Activated T-cell treated with anti-CD3 and anti-CD28 coated beads, Interleukin-2, amount 50 U/mL, for 72 hours (primary cell): ENCODE measurements at regions not wholly inside any gene's neighbourhood (a gene's known extent, or its start where the extent isn't known, plus 50 kb on each side); places are given as distances from the start of the nearest gene placed in this dataset.
"Not testable (repeated sequence)": the region's sequence is repeated elsewhere in the genome, so short reads cannot be mapped to it uniquely, and the experiment has no call there.

Experiments used
- ATAC-seq, 2 donors: fragments of 150-1000 bp; cut with Tn5 transposase; replicated peaks in 1 of 2; 2 replicates each; pipeline ENCODE4 v1.10.0; 2021; ENCODE audit warnings: moderate library complexity in 2 of 2, mild to moderate bottlenecking in 1 of 2
- DNase-seq, 2 donors: peaks; one replicate each; pipeline ENCODE4 v3.0.0; 2021 to 2022; ENCODE audit warnings: mixed read lengths in 1 of 2
- H3K27ac Mint-ChIP-seq: one replicate; pipeline ENCODE4 v1.8.0; 2022; ENCODE audit warnings: mild to moderate bottlenecking, moderate library complexity, mixed read lengths
- H3K27me3 Mint-ChIP-seq: one replicate; pipeline ENCODE4 v1.8.0; 2022; ENCODE audit warnings: low read depth, mixed read lengths
- H3K36me3 Mint-ChIP-seq, 2 donors: one replicate each; pipeline ENCODE4 v1.8.0; 2022; ENCODE audit warnings: mixed read lengths in 2 of 2, mild to moderate bottlenecking in 1 of 2; ENCODE audit not compliant: insufficient read depth in 2 of 2
- H3K4me1 Mint-ChIP-seq: one replicate; pipeline ENCODE4 v1.8.0; 2022; ENCODE audit warnings: low read depth, mixed read lengths
- H3K4me3 Mint-ChIP-seq, 2 donors: one replicate each; pipeline ENCODE4 v1.8.0; 2022; ENCODE audit warnings: mild to moderate bottlenecking in 2 of 2, mixed read lengths in 2 of 2, moderate library complexity in 2 of 2
- H3K9me3 Mint-ChIP-seq, 2 donors: one replicate each; pipeline ENCODE4 v1.8.0; 2022; ENCODE audit warnings: mixed read lengths in 2 of 2

DNA sequence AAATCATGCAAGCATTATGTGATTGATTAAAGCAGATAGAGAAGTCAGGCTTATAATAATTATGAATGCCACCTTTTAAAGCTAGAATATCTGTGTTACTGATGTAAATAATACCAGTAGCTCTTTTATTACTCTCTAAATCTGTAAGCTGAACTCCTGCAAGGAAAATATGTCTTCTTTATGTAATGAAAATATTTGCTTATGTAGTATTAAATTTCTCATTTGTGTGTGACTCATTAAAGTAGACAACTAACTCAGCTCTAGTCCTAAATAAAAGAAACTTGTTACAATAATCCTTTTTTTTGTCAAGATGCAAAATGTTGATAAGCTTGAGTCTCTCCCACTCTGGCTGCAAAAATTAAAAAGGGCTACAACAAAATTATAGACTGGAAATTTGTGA, 137.7 kb upstream of the FAT1 start:
- Mint-ChIP-seq H3K27ac (no peak overlapping the region), H3K9me3 (peaks cover 5 to 9% of the 10 kb centered on the region in 2 donors), H3K27me3 (no peaks in the 10 kb centered on the region), H3K4me3 (no peak overlapping the region), H3K36me3 (peaks cover 0 to 1% of the 10 kb centered on the region in 2 donors), H3K4me1 (no peaks in the 10 kb centered on the region)
- ATAC-seq, result no peak
- DNase-seq, result no peak

DNA sequence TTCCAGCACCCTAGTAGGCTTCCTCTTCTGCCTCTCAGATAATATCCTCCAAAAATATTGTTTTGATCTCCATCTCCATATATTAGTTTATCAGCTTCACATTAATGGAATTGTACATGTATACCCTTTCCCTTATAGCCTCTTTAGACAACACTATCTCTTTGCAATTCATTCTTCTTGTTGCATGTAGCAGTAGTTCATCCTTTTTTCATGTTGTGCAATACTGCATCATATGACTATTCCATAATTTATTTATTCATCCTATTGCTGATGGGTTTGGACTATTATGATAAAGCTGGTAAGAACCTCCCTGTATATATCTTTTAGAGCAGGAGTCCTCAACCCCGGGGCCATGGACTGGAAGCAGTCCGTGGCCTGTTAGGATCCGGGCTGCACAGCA, 148.2 kb upstream of the FAT1 start:
- Mint-ChIP-seq H3K27ac (no peak overlapping the region), H3K4me3 (no peak overlapping the region), H3K27me3 (no peaks in the 10 kb centered on the region), H3K4me1 (no peaks in the 10 kb centered on the region), H3K9me3 (peaks cover 0 to 5% of the 10 kb centered on the region in 2 donors), H3K36me3 (no peaks in the 10 kb centered on the region)
- ATAC-seq (no peak), DNase-seq (no peak)

DNA sequence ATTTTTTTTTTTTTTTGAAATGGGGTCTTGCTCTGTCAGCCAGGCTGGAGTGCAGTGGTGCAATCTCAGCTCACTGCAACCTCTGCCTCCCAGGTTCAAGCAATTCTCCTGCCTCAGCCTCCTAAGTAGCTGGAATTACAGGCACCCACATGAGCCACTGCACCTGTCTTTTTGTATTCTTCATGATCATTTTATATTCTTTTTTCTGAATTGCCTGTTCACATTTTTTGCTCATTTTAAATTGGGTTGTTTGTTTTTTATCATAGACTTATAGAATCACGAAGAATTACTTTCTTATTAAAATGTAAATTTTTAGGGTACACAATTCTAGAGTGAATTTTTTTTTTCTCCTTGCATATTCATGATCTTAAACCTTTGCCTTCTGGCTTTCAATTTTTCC, 149.4 kb upstream of the FAT1 start:
- not testable (repeated sequence) for H3K27ac Mint-ChIP-seq, DNase-seq, H3K4me3 Mint-ChIP-seq, H3K9me3 Mint-ChIP-seq, ATAC-seq, H3K36me3 Mint-ChIP-seq, H3K4me1 Mint-ChIP-seq, H3K27me3 Mint-ChIP-seq

DNA sequence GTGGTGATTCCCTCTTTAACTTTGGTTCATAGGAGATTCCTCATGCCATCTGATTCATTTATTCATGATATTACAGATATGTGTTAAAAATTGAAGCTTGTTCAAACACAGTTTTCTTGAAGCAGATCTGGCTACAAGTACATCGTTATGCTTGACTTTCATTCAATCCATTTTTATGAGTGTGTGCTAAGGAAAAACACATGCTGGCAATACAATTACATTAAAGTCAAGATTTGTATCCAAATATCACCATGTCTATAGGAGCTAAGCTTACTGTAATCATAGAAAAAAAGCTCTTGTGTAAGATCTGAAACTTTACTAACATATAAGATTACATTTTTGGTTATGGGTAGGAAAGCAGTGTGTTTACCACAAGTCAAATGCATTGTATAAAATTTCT, 151.8 kb upstream of the FAT1 start:
- H3K9me3 Mint-ChIP-seq, result peaks cover 3 to 8% of the 10 kb centered on the region in 2 donors
- no peak overlapping the region for H3K27ac Mint-ChIP-seq
- no peaks in the 10 kb centered on the region for H3K36me3 Mint-ChIP-seq
- H3K27me3 Mint-ChIP-seq, result no peaks in the 10 kb centered on the region
- no peak for ATAC-seq
- no peak overlapping the region for H3K4me3 Mint-ChIP-seq
- no peak for DNase-seq
- H3K4me1 Mint-ChIP-seq, result no peaks in the 10 kb centered on the region

DNA sequence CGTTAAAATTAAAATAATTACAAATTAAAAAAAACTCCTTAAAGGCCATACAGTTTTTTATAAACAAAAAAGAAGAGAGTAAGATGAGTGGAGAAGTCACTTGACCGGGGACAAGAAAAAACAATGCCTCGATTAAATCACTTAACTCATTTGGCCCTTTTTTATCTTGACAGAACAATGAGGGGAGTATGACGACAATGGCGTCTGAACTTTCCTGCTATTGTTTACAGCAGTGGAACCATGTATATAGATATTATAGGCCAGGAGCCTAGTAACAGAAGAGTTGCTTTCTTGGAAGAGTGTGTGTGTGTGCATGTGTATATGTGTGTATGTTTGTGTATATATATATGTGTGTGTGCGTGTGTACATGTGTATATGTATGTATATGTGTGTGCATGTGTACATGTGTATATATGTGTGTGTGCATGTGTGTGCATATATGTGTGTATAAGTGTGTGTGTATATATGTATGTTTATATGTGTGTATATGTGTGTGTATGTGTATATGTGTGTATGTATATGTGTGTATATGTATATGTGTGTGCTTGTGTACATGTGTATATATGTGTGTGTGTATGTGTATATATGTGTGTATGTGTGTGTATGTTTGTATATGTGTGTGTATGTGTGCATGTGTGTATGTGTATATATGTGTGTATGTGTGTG, 153.4 kb upstream of the FAT1 start:
- H3K4me3 Mint-ChIP-seq, result no peak overlapping the region
- DNase-seq (no peak), ATAC-seq (no peak)
- H3K4me1 Mint-ChIP-seq, result no peaks in the 10 kb centered on the region
- H3K36me3 Mint-ChIP-seq, result no peaks in the 10 kb centered on the region
- H3K9me3 Mint-ChIP-seq, result peaks cover 3 to 10% of the 10 kb centered on the region in 2 donors
- no peak overlapping the region for H3K27ac Mint-ChIP-seq
- no peaks in the 10 kb centered on the region for H3K27me3 Mint-ChIP-seq

DNA sequence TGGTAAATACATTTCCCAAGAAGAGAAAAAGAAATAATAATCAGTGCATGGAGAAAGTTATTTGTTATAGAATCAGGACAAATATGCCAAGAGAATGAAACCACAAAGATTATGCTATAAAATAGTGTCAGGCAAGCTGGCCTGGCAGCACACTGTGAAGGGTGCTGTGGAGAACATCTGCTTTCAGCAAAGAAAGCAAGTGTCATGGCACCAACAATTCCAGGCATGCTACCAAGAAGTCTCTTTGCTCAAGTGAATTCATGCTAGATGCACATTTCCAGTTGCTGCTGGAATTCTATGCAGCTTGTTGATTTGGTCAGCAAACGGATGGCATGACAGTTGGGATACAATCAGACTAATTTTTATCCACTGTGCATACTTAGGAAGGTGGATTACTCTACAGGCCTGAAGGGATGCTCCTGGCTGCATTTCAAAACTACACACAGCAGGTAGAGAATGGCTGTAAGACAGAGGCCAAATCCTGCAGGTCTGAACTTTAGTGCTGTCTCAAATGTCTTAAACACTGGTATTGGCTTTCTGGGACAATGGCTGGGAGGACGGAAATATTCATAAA, 154.6 kb upstream of the FAT1 start:
- H3K36me3 Mint-ChIP-seq, result no peaks in the 10 kb centered on the region
- peaks cover 3 to 10% of the 10 kb centered on the region in 2 donors for H3K9me3 Mint-ChIP-seq
- DNase-seq (no peak), ATAC-seq (no peak)
- H3K27me3 Mint-ChIP-seq, result no peaks in the 10 kb centered on the region
- no peaks in the 10 kb centered on the region for H3K4me1 Mint-ChIP-seq
- H3K27ac Mint-ChIP-seq, result no peak overlapping the region
- no peak overlapping the region for H3K4me3 Mint-ChIP-seq

DNA sequence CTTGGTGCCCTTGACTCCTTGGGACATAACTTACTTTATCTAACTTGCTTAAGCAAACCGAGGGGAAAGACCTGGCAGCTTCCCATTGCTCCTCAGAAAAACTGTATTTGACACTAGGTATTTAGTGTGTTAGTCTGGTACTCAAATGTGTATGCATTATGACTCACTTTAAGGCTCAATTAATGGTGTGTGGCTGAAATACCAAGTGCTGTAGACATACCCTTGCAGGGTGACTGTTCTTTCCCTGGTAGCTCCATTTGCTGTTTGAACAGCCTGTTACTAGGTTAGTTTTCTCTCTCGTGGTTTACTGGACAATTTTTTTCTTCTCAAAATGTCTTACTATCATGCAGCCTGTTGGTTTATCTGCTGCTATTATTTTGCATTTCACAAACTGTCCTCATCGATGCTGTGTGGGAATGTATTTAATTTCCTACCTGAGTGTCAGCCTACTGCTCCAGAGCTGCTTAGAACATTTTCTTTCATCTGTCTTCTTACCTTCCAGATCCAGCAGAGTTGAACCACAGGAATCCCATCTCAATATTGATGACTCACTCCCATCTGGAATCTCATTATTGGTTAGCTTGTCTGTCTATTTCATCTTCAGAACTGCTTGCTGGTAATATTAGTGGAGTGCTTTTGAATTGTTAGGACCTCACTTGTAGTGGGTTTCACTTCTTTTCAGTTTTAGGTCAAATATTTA, 158.0 kb upstream of the FAT1 start:
- Mint-ChIP-seq H3K27me3 (no peaks in the 10 kb centered on the region), H3K27ac (no peak overlapping the region), H3K4me3 (no peak overlapping the region), H3K9me3 (peaks cover 3 to 10% of the 10 kb centered on the region in 2 donors), H3K36me3 (no peaks in the 10 kb centered on the region), H3K4me1 (no peaks in the 10 kb centered on the region)
- ATAC-seq (no peak), DNase-seq (no peak)

DNA sequence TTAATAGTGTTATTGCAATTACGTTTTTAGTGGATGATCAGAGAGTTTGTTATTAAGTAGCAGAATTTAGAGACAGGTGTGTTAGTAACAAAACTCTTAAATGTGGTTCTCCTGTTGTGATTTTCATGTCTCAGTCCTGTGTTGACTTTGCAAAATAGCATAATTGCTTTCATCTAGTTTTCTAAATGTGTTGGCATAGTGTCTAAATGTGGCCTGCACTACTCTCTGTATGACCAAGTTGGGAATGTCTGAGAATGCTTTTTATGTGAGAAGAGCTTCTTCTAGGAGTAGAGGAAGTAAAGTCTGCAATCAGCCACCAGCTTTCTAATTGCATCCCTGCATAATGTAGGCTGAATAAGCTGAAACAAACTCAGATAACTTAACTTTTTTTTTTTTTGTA, 158.6 kb upstream of the FAT1 start:
- DNase-seq (no peak), ATAC-seq (no peak)
- no peak overlapping the region for H3K4me3 Mint-ChIP-seq
- no peaks in the 10 kb centered on the region for H3K27me3 Mint-ChIP-seq
- H3K9me3 Mint-ChIP-seq, result peaks cover 3 to 7% of the 10 kb centered on the region in 2 donors
- H3K27ac Mint-ChIP-seq, result no peak overlapping the region
- H3K4me1 Mint-ChIP-seq, result no peaks in the 10 kb centered on the region
- H3K36me3 Mint-ChIP-seq, result no peaks in the 10 kb centered on the region

DNA sequence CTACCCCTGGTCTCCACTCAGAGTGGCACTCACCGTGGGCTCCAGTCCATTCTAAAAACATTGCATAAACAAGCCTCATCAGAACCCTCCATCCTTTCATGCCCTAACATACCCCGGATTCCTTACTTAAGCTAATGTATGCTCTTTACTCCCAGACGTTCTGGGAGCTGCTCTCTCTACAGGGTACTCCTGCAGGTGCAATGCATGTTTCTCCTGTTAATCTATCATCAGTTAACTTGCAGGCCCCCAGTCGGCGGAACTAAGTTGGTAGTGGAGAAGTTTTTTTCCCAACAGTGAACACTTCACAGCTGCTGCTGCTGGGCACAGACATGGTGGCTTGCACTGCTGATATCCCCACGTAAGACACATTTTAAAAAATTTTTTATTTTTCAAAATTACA, 161.6 kb upstream of the FAT1 start:
- Mint-ChIP-seq H3K36me3 (peaks cover 0 to 3% of the 10 kb centered on the region in 2 donors), H3K4me3 (no peak overlapping the region), H3K27ac (no peak overlapping the region), H3K9me3 (peaks cover 4% of the 10 kb centered on the region in 2 donors), H3K4me1 (no peaks in the 10 kb centered on the region), H3K27me3 (no peaks in the 10 kb centered on the region)
- ATAC-seq (no peak), DNase-seq (no peak)

DNA sequence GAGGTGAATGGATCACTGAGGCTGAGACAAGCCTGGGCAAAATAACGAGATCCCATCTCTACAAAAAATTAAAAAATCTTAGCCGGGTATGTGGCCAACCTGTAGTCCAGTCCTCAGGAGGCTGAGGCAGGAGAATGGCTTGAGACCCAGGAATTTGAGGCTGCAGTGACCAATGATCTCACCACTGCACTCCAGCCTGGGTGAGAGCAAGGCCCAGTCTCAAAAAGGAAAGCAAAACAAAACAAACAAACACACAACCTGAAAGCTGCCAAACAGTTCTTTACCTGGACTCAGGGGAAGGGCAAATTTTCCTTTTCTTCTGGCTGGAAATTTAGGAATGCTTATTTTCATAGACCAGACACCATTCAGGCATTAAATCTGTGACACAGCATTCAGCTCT, 163.1 kb upstream of the FAT1 start:
- peaks cover 0 to 4% of the 10 kb centered on the region in 2 donors for H3K36me3 Mint-ChIP-seq
- no peak overlapping the region for H3K4me3 Mint-ChIP-seq
- no peaks in the 10 kb centered on the region for H3K27me3 Mint-ChIP-seq
- peaks cover 2 to 4% of the 10 kb centered on the region in 2 donors for H3K9me3 Mint-ChIP-seq
- no peak overlapping the region for H3K27ac Mint-ChIP-seq
- ATAC-seq (no peak), DNase-seq (no peak)
- no peaks in the 10 kb centered on the region for H3K4me1 Mint-ChIP-seq

DNA sequence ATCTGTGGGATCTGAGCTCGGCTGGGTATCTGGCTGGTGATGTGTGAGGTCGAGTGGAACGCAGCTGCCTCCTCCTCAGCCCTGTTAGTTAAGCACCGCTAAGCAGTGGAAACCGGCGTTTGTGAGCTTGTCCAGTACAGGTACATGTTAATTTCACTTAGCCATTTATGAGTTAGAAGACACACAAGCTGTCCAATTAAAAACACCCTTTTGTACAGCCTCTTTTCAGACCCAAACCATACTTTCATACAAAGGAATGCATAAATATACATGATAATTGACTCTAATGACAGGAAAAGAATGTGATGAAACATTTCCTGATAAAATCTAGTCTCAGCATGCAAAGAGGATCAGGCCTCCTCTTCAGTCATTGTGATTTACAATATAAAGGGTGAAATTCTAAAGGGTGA, 163.6 kb upstream of the FAT1 start:
- peaks cover 2 to 4% of the 10 kb centered on the region in 2 donors for H3K9me3 Mint-ChIP-seq
- no peaks in the 10 kb centered on the region for H3K27me3 Mint-ChIP-seq
- no peaks in the 10 kb centered on the region for H3K4me1 Mint-ChIP-seq
- ATAC-seq (no peak), DNase-seq (no peak)
- H3K4me3 Mint-ChIP-seq, result no peak overlapping the region
- peaks cover 0 to 4% of the 10 kb centered on the region in 2 donors for H3K36me3 Mint-ChIP-seq
- H3K27ac Mint-ChIP-seq, result no peak overlapping the region

DNA sequence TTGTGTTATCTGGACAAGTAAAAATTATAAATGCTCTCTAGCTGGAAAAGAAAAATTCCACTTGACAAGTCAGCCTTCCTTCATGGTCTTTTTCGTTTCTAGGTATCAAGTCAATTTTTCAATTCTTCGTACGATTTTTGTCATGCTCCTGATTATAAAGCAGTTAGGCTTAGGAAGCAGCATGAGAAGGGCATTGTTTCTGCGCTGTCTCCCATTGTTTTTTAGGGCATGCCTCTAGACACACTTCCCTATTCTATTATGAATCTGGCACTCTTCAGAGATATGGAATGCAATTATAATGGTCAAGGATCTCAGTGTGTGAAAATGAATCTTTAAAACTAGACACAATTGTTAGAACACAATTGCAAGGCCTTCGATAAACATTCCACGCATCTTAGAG, 164.1 kb upstream of the FAT1 start:
- peaks cover 0 to 4% of the 10 kb centered on the region in 2 donors for H3K36me3 Mint-ChIP-seq
- H3K9me3 Mint-ChIP-seq, result peaks cover 2 to 4% of the 10 kb centered on the region in 2 donors
- H3K4me3 Mint-ChIP-seq, result no peak overlapping the region
- no peak overlapping the region for H3K27ac Mint-ChIP-seq
- ATAC-seq (no peak), DNase-seq (no peak)
- H3K27me3 Mint-ChIP-seq, result no peaks in the 10 kb centered on the region
- H3K4me1 Mint-ChIP-seq, result no peaks in the 10 kb centered on the region

DNA sequence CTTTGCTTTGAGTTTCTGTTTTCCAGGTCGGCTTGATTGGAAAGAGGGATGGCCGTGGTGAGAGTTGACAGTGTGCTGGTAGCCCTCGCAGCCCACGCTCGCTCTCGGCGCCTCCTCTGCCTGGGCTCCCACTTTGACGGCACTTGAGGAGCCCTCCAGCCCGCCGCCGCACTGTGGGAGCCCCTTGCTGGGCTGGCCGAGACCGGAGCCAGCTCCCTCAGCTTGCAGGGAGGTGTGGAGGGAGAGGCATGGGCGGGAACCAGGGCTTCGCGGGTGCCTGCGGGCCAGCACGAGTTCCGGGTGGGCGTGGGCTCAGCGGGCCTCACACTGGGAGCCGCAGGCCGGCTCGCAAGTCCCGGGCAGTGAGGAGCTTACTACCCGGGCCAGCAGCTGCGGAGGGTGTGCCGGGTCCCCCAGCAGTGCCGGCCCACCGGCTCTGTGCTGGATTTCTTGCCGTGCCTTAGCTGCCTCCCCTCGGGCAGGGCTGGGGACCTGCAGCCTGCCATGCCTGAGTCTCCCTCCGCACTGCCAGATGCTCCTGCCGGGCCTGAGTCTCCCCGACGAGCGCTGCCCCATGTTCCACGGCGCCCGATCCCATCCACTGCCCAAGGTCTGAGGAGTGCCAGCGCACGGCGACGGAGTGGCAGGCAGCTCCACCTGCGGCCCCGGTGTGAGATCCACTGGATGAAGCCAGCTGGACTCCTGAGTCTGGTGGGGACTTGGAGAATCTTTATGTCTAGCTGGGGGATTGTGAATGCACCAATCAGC, 166.4 kb upstream of the FAT1 start:
- H3K36me3 Mint-ChIP-seq, result peaks cover 0 to 4% of the 10 kb centered on the region in 2 donors
- peaks cover 6 to 12% of the 10 kb centered on the region in 2 donors for H3K9me3 Mint-ChIP-seq

More for the DNA sequence above, 166.4 kb upstream of the FAT1 start:
- Mint-ChIP-seq H3K27ac (no peak overlapping the region), H3K4me3 (no peak overlapping the region), H3K4me1 (no peaks in the 10 kb centered on the region), H3K27me3 (no peaks in the 10 kb centered on the region)
- ATAC-seq, result no peak
- no peak for DNase-seq
